Spinal cord (tissue), 9 donors: ENCODE measurements at regions not wholly inside any gene's neighbourhood (a gene's known extent, or its start where the extent isn't known, plus 50 kb on each side); places are given as distances from the start of the nearest gene placed in this dataset.

ENCODE experiments used
- DNase-seq, 6 donors: peaks; one replicate each; pipeline versions ENCODE4 v3.0.0 to v3.0.0-alpha.2; 2013 to 2015; ENCODE audit warnings: low spot score in 6 of 6, low read depth in 4 of 6
- H3K27ac ChIP-seq: one replicate; pipeline ENCODE4 v1.5.1; 2013; ENCODE audit warnings: low read depth, low read length, control low read depth
- H3K27me3 ChIP-seq: one replicate; pipeline ENCODE4 v1.6.1; 2013; ENCODE audit warnings: low read length; ENCODE audit not compliant: control insufficient read depth, insufficient read depth
- H3K36me3 ChIP-seq: one replicate; pipeline ENCODE4 v1.6.1; 2013; ENCODE audit warnings: low read length; ENCODE audit not compliant: control insufficient read depth, insufficient read depth
- H3K4me1 ChIP-seq: one replicate; pipeline ENCODE4 v1.6.1; 2013; ENCODE audit warnings: low read length; ENCODE audit not compliant: control insufficient read depth, insufficient read depth
- H3K4me3 ChIP-seq: one replicate; pipeline ENCODE4 v1.5.1; 2013; ENCODE audit warnings: low read depth, low read length, control low read depth
- H3K9me3 ChIP-seq: one replicate; pipeline ENCODE4 v1.6.1; 2013; ENCODE audit warnings: low read length; ENCODE audit not compliant: control insufficient read depth, insufficient read depth
- WGBS: methylation state at CpG from one replicate; pipeline ENCODE4 v1.1.5; 2013; ENCODE audit warnings: missing lambda C conversion rate; ENCODE audit not compliant: insufficient coverage; 5-methylcytosine and 5-hydroxymethylcytosine counted together
- donor health status: healthy.

- no CpG with 5 or more reads among the region's 2 CpGs for whole genome bisulfite sequencing
- H3K27me3 ChIP-seq: no peaks in the 10 kb centered on the region
- H3K4me3 ChIP-seq: no peak overlapping the region
- no peak for DNase-seq
- no peak overlapping the region for H3K27ac ChIP-seq
- no peaks in the 10 kb centered on the region for H3K9me3 ChIP-seq
- no peaks in the 10 kb centered on the region for H3K36me3 ChIP-seq
- no peaks in the 10 kb centered on the region for H3K4me1 ChIP-seq
Observed at GRCh38 chr5:145244788-145245187, 590.4 kb downstream of the PRELID2 start.

GRCh38 chr5:145244251-145244650 is 590.9 kb downstream of the PRELID2 start:
- no peaks in the 10 kb centered on the region for H3K27me3 ChIP-seq
- no peaks in the 10 kb centered on the region for H3K4me1 ChIP-seq
- no peak overlapping the region for H3K27ac ChIP-seq
- H3K4me3 ChIP-seq: no peak overlapping the region
- WGBS: 82% methylated on average over 2 of the region's 4 CpGs
- H3K9me3 ChIP-seq: no peaks in the 10 kb centered on the region
- DNase-seq: no peak
- H3K36me3 ChIP-seq: no peaks in the 10 kb centered on the region

GRCh38 chr5:145243016-145243415 is 592.1 kb downstream of the PRELID2 start:
- Histone ChIP-seq H3K4me1 (no peaks in the 10 kb centered on the region), H3K27ac (no peak overlapping the region), H3K36me3 (no peaks in the 10 kb centered on the region), H3K4me3 (no peak overlapping the region), H3K27me3 (no peaks in the 10 kb centered on the region), H3K9me3 (no peaks in the 10 kb centered on the region)
- WGBS: no CpG with 5 or more reads among the region's 2 CpGs
- peak in 5 of 6 donors; percentile 17 to 71 (median 35) for DNase-seq

- no CpG with 5 or more reads among the region's 1 CpG for WGBS
Observed at GRCh38 chr5:145242551-145242950, 592.6 kb downstream of the PRELID2 start.

GRCh38 chr5:145237843-145238242 is 597.3 kb downstream of the PRELID2 start:
- no peaks in the 10 kb centered on the region for H3K9me3 ChIP-seq
- no peaks in the 10 kb centered on the region for H3K36me3 ChIP-seq
- no peaks in the 10 kb centered on the region for H3K4me1 ChIP-seq
- H3K27me3 ChIP-seq: no peaks in the 10 kb centered on the region
- peak in 4 of 6 donors; percentile 5 to 60 (median 31) for DNase-seq
- H3K4me3 ChIP-seq: no peak overlapping the region
- H3K27ac ChIP-seq: no peak overlapping the region
- WGBS: 14% methylated on average over 2 of the region's 3 CpGs

More at GRCh38 chr5:145242551-145242950, 592.6 kb downstream of the PRELID2 start:
- Histone ChIP-seq H3K4me3 (no peak overlapping the region), H3K9me3 (no peaks in the 10 kb centered on the region), H3K36me3 (no peaks in the 10 kb centered on the region), H3K27ac (no peak overlapping the region), H3K27me3 (no peaks in the 10 kb centered on the region), H3K4me1 (no peaks in the 10 kb centered on the region)
- no peak for DNase-seq

- H3K9me3 ChIP-seq: no peaks in the 10 kb centered on the region
- no peak overlapping the region for H3K4me3 ChIP-seq
- H3K27ac ChIP-seq: no peak overlapping the region
- H3K27me3 ChIP-seq: no peaks in the 10 kb centered on the region
- H3K36me3 ChIP-seq: no peaks in the 10 kb centered on the region
- no peak for DNase-seq
- H3K4me1 ChIP-seq: no peaks in the 10 kb centered on the region
Observed at GRCh38 chr5:145236983-145237382, 598.2 kb downstream of the PRELID2 start.

GRCh38 chr5:145236127-145236526 is 599.0 kb downstream of the PRELID2 start:
- H3K27me3 ChIP-seq: no peaks in the 10 kb centered on the region
- H3K27ac ChIP-seq: no peak overlapping the region
- H3K9me3 ChIP-seq: no peaks in the 10 kb centered on the region
- no peaks in the 10 kb centered on the region for H3K36me3 ChIP-seq
- 100% methylated on average over 1 of the region's 1 CpG for WGBS
- H3K4me3 ChIP-seq: no peak overlapping the region
- no peak for DNase-seq
- no peaks in the 10 kb centered on the region for H3K4me1 ChIP-seq

- 80% methylated on average over 1 of the region's 3 CpGs for WGBS
- Histone ChIP-seq H3K4me1 (no peaks in the 10 kb centered on the region), H3K27me3 (no peaks in the 10 kb centered on the region), H3K4me3 (no peak overlapping the region), H3K36me3 (no peaks in the 10 kb centered on the region), H3K27ac (no peak overlapping the region), H3K9me3 (no peaks in the 10 kb centered on the region)
- DNase-seq: no peak
Observed at GRCh38 chr5:145233461-145233860, 601.7 kb downstream of the PRELID2 start.

- Histone ChIP-seq H3K4me3 (no peak overlapping the region), H3K9me3 (no peaks in the 10 kb centered on the region), H3K36me3 (no peaks in the 10 kb centered on the region), H3K27ac (no peak overlapping the region), H3K4me1 (no peaks in the 10 kb centered on the region), H3K27me3 (no peaks in the 10 kb centered on the region)
- DNase-seq: no peak
- no CpG with 5 or more reads among the region's 2 CpGs for WGBS
Observed at GRCh38 chr5:145230781-145231180, 604.4 kb downstream of the PRELID2 start.

GRCh38 chr5:145228564-145228963 is 606.6 kb downstream of the PRELID2 start:
- Histone ChIP-seq H3K27ac (no peak overlapping the region), H3K27me3 (no peaks in the 10 kb centered on the region), H3K4me3 (no peak overlapping the region), H3K9me3 (no peaks in the 10 kb centered on the region), H3K4me1 (no peaks in the 10 kb centered on the region), H3K36me3 (no peaks in the 10 kb centered on the region)
- DNase-seq: no peak
- 96% methylated on average over 10 of the region's 10 CpGs for WGBS
